CD4-positive, alpha-beta T cell treated with Interferon alpha-2 for 1 hour (primary cell): ENCODE measurements at regions not wholly inside any gene's neighbourhood (a gene's known extent, or its start where the extent isn't known, plus 50 kb on each side); places are given as distances from the start of the nearest gene placed in this dataset.

Experiments
- DNase-seq, 2 donors: peaks; one replicate each; pipeline ENCODE4 v3.0.0-alpha.2; 2020 to 2022

GRCh38 chr6:56407883-56408410, 160.6 kb upstream of the COL21A1 start:
- no peak for DNase-seq

- DNase-seq = no peak
These were observed 159.2 kb upstream of the COL21A1 start for GRCh38 chr6:56406276-56407269.

- no peak for DNase-seq
These were observed 157.2 kb upstream of the COL21A1 start for GRCh38 chr6:56404599-56404998.

- no peak for DNase-seq
These were observed 156.4 kb upstream of the COL21A1 start for GRCh38 chr6:56403745-56404144.

- no peak for DNase-seq
These were observed 154.2 kb upstream of the COL21A1 start for GRCh38 chr6:56401477-56402070.

- no peak for DNase-seq
These were observed 152.9 kb upstream of the COL21A1 start for GRCh38 chr6:56400273-56400672.

- no peak for DNase-seq
These were observed 152.4 kb upstream of the COL21A1 start for GRCh38 chr6:56399672-56400263.

GRCh38 chr6:56399250-56399671, 151.9 kb upstream of the COL21A1 start:
- DNase-seq = no peak

GRCh38 chr6:56396435-56396834, 149.1 kb upstream of the COL21A1 start:
- DNase-seq = no peak

GRCh38 chr6:56393615-56394612, 146.5 kb upstream of the COL21A1 start:
- DNase-seq = no peak

- no peak for DNase-seq
These were observed 141.0 kb upstream of the COL21A1 start for GRCh38 chr6:56388415-56388755.

GRCh38 chr6:56387621-56388414, 140.4 kb upstream of the COL21A1 start:
- DNase-seq = no peak

GRCh38 chr6:56386717-56387116, 139.3 kb upstream of the COL21A1 start:
- no peak for DNase-seq

- DNase-seq = no peak
These were observed 138.7 kb upstream of the COL21A1 start for GRCh38 chr6:56385981-56386593.

- no peak for DNase-seq
These were observed 135.8 kb upstream of the COL21A1 start for GRCh38 chr6:56383160-56383559.

- DNase-seq = no peak
These were observed 135.1 kb upstream of the COL21A1 start for GRCh38 chr6:56382416-56382940.

GRCh38 chr6:56381801-56382251, 134.4 kb upstream of the COL21A1 start:
- no peak for DNase-seq

GRCh38 chr6:56380476-56380875, 133.1 kb upstream of the COL21A1 start:
- DNase-seq = no peak

- DNase-seq = no peak
These were observed 131.7 kb upstream of the COL21A1 start for GRCh38 chr6:56378966-56379585.

- no peak for DNase-seq
These were observed 131.1 kb upstream of the COL21A1 start for GRCh38 chr6:56378507-56378906.
